ENCODE measurements at regions not wholly inside any gene's neighbourhood (a gene's known extent, or its start where the extent isn't known, plus 50 kb on each side); places are given as distances from the start of the nearest gene placed in this dataset.
A peak's percentile ranks its signal among the peaks of the same experiment; 100 is the strongest.

DNA sequence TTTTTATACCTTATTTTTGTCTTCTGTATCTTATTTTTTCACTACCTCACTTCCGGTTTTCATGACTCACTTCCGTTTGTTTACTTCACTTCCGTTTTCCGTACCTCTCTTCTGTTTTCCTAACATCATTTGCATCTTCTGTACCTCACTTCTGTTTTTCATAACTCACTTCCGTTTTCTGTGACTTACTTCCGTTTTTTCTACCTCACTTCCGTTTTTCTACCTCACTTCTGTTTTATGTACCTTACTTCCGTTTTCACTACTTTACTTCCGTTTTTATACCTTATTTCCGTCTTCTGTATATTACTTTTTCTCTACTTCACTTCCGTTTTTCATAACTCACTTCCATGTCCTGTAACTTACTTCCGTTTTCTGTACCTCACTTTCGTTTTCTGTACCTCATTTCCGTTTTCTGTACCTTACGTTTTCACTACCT is 492.5 kb upstream of the AKR1E2 start:
- TF ChIP-seq, protein P1, sequence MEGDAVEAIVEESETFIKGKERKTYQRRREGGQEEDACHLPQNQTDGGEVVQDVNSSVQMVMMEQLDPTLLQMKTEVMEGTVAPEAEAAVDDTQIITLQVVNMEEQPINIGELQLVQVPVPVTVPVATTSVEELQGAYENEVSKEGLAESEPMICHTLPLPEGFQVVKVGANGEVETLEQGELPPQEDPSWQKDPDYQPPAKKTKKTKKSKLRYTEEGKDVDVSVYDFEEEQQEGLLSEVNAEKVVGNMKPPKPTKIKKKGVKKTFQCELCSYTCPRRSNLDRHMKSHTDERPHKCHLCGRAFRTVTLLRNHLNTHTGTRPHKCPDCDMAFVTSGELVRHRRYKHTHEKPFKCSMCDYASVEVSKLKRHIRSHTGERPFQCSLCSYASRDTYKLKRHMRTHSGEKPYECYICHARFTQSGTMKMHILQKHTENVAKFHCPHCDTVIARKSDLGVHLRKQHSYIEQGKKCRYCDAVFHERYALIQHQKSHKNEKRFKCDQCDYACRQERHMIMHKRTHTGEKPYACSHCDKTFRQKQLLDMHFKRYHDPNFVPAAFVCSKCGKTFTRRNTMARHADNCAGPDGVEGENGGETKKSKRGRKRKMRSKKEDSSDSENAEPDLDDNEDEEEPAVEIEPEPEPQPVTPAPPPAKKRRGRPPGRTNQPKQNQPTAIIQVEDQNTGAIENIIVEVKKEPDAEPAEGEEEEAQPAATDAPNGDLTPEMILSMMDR (IDR thresholded peaks at IDR 0.05; ENCODE audit: unreplicated experiment), result no peak
- H3K36me3 Mint-ChIP-seq, result no peaks in the 10 kb centered on the region
- H3K27me3 Mint-ChIP-seq (ENCODE audit: low read depth), result no peaks in the 10 kb centered on the region

DNA sequence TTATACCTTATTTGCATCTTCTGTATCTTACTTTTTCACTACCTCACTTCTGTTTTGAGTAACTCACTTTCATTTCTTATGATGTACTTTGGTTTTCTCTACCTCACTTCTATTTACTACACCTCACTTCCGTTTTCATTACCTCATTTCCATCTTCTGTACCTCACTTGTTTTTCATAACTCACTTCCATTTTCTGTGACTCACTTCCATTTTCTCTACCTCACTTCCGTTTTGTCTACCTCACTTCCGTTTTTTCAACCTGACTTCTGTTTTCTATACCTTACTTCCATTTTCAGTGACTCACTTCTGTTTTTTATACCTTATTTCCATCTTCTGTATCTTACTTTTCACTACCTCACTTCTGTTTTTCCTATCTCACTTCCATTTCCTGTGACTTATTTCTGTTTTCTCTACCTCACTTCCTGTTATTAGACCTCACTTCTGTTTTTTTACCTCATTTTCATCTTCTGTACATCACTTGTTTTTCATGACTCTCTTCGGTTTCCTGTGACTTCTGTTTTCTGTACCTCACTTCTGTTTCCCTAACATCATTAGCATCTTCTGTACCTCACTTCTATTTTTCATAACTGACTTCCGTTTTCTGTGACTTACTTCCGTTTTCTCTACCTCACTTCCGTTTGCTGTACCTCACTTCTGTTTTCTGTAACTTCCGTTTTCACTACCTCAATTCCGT is 493.1 kb upstream of the AKR1E2 start:
- no peaks in the 10 kb centered on the region for H3K27me3 Mint-ChIP-seq (ENCODE audit: low read depth)
- no peaks in the 10 kb centered on the region for H3K9me3 Mint-ChIP-seq
- TF ChIP-seq, protein P1 (IDR thresholded peaks at IDR 0.05; ENCODE audit: unreplicated experiment), result no peak

More for the DNA sequence above, 492.5 kb upstream of the AKR1E2 start:
- H3K9me3 Mint-ChIP-seq, result no peaks in the 10 kb centered on the region
- no peak overlapping the region for H3K27ac Mint-ChIP-seq
- DNase-seq (ENCODE audit: low spot score in 2 of 2, unreplicated experiment in 2 of 2), result no peak
- H3K4me1 Mint-ChIP-seq, result peaks cover 5% of the 10 kb centered on the region
- no peak overlapping the region for H3K4me3 Mint-ChIP-seq

DNA sequence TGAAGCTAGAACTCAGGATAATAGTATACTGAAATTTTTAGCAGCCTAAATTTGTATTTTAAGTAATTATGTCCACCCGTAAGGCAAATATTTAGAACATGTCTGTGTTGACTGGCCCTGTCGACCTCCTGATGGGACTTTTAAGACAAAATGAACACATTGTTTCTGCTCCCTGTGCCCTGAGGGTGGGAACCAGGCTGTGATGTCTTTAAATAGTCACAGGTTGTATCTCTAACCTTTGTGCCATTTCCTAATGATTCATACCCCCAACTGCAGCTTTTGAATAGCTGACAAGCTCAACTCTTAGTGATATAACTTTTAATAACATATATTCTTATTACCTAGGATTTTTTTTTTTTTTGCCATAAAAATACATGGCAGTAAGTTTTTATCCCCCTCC is 494.9 kb upstream of the AKR1E2 start:
- no peak overlapping the region for H3K27ac Mint-ChIP-seq
- no peak for DNase-seq (ENCODE audit: low spot score in 2 of 2, unreplicated experiment in 2 of 2)
- TF ChIP-seq, protein P1 (IDR thresholded peaks at IDR 0.05; ENCODE audit: unreplicated experiment), result no peak
- H3K36me3 Mint-ChIP-seq, result no peaks in the 10 kb centered on the region
- H3K4me1 Mint-ChIP-seq, result peaks cover 5% of the 10 kb centered on the region
- no peaks in the 10 kb centered on the region for H3K27me3 Mint-ChIP-seq (ENCODE audit: low read depth)
- no peaks in the 10 kb centered on the region for H3K9me3 Mint-ChIP-seq
- H3K4me3 Mint-ChIP-seq, result no peak overlapping the region

More for the DNA sequence above, 493.1 kb upstream of the AKR1E2 start:
- H3K4me3 Mint-ChIP-seq, result no peak overlapping the region
- no peaks in the 10 kb centered on the region for H3K36me3 Mint-ChIP-seq
- DNase-seq (ENCODE audit: low spot score in 2 of 2, unreplicated experiment in 2 of 2), result no peak
- no peak overlapping the region for H3K27ac Mint-ChIP-seq
- peaks cover 5% of the 10 kb centered on the region for H3K4me1 Mint-ChIP-seq

DNA sequence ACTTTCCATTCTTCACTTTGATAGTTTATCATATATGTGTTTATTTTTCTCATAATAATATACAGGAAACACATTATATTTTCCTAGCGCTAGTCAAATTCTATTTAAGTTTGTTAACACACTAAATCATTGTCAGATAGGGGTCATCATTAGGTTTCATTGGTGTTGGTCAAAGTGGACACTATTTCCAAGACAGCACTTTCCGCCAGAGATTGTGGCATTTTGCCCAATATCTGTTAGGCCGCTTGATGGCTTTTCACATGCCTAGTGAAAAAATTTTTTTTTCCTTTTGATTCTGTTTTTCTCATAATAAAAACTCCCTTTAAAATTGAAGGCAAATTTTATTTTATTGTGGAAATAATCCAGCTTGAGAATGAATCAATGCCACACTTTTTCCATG is 495.4 kb upstream of the AKR1E2 start:
- Mint-ChIP-seq H3K4me1 (peaks cover 5% of the 10 kb centered on the region), H3K4me3 (no peak overlapping the region), H3K36me3 (no peaks in the 10 kb centered on the region), H3K27me3 (ENCODE audit: low read depth) (no peaks in the 10 kb centered on the region), H3K27ac (no peak overlapping the region), H3K9me3 (no peaks in the 10 kb centered on the region)
- TF ChIP-seq, protein P1 (IDR thresholded peaks at IDR 0.05; ENCODE audit: unreplicated experiment), result no peak
- DNase-seq (ENCODE audit: low spot score in 2 of 2, unreplicated experiment in 2 of 2), result no peak

DNA sequence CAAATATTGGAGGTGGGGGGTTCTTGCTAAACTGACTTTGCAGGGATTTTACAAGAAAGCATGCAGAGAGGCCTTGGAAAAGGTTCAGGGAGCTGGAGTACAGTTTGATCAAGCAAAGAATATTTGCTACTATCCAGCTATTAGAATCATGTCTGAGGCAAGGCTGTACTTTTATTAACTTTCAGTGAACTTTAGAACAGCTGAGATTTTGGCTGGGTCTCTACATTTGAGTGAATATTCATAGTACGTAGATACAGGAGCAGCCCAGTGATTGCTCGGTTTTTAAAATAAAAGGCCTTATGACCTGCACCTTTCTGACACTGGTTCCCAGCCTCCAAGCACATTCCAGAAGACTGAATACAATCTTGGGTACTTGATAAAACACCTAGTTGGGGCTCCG is 496.8 kb upstream of the AKR1E2 start:
- H3K36me3 Mint-ChIP-seq, result no peaks in the 10 kb centered on the region
- peaks cover 5% of the 10 kb centered on the region for H3K4me1 Mint-ChIP-seq
- TF ChIP-seq, protein P1 (IDR thresholded peaks at IDR 0.05; ENCODE audit: unreplicated experiment), result no peak
- peak overlapping the region; percentile 55 for H3K27ac Mint-ChIP-seq
- H3K4me3 Mint-ChIP-seq, result no peak overlapping the region
- no peak for DNase-seq (ENCODE audit: low spot score in 2 of 2, unreplicated experiment in 2 of 2)
- H3K27me3 Mint-ChIP-seq (ENCODE audit: low read depth), result no peaks in the 10 kb centered on the region
- H3K9me3 Mint-ChIP-seq, result no peaks in the 10 kb centered on the region
